ENCODE measurements at regions not wholly inside any gene's neighbourhood (a gene's known extent, or its start where the extent isn't known, plus 50 kb on each side); places are given as distances from the start of the nearest gene placed in this dataset.

DNA sequence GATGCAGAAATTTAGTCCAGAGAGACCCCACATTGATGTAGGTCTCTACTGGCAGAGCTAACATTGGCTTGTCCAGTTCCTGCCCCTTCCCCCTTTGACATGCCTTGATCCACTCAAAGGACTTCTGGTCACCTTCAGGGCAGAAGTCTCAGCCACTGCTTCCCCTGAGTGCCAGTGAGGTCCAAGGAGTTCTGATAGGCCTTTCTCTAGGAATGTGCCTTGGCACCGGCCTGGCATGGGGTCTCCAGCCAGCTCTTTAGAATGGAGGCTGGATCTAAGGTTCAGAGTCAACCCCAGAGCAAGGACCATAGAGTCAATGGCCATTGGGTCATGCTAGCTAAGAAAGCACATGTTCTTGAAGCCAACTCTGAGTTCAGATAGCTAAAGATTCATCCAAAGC is 88.6 kb upstream of the PJA1 start:
- Histone ChIP-seq H3K4me1 (ENCODE audit: insufficient read depth, low read length) (no peaks in the 10 kb centered on the region), H3K36me3 (ENCODE audit: insufficient read depth, low read length) (no peaks in the 10 kb centered on the region), H3K27ac (ENCODE audit: low read depth in 1 of 2, low read length in 2 of 2) (no peak overlapping the region), H3K9me3 (ENCODE audit: control insufficient read depth in 1 of 2, insufficient read depth in 1 of 2, low read length in 2 of 2) (no peaks in the 10 kb centered on the region), H3K4me3 (ENCODE audit: low read length) (no peak overlapping the region), H3K27me3 (ENCODE audit: control insufficient read depth in 1 of 2, insufficient read depth in 2 of 2, low read length in 2 of 2) (no peaks in the 10 kb centered on the region)
- DNase-seq (no peak), ATAC-seq (ENCODE audit: poor library complexity) (no peak)
- Mint-ChIP-seq H3K27ac (no peak overlapping the region), H3K36me3 (ENCODE audit: low read depth) (no peaks in the 10 kb centered on the region), H3K4me3 (no peak overlapping the region), H3K4me1 (ENCODE audit: low read depth) (no peaks in the 10 kb centered on the region), H3K27me3 (no peaks in the 10 kb centered on the region), H3K9me3 (no peaks in the 10 kb centered on the region)
- ChIA-PET POLR2A (no interaction called here), CTCF (no interaction called here)
- intact Hi-C loops (cut with DNase I, micrococcal nuclease) = no loop called here
- TF ChIP-seq, protein P1, sequence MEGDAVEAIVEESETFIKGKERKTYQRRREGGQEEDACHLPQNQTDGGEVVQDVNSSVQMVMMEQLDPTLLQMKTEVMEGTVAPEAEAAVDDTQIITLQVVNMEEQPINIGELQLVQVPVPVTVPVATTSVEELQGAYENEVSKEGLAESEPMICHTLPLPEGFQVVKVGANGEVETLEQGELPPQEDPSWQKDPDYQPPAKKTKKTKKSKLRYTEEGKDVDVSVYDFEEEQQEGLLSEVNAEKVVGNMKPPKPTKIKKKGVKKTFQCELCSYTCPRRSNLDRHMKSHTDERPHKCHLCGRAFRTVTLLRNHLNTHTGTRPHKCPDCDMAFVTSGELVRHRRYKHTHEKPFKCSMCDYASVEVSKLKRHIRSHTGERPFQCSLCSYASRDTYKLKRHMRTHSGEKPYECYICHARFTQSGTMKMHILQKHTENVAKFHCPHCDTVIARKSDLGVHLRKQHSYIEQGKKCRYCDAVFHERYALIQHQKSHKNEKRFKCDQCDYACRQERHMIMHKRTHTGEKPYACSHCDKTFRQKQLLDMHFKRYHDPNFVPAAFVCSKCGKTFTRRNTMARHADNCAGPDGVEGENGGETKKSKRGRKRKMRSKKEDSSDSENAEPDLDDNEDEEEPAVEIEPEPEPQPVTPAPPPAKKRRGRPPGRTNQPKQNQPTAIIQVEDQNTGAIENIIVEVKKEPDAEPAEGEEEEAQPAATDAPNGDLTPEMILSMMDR (IDR thresholded peaks at IDR 0.05) = no peak

DNA sequence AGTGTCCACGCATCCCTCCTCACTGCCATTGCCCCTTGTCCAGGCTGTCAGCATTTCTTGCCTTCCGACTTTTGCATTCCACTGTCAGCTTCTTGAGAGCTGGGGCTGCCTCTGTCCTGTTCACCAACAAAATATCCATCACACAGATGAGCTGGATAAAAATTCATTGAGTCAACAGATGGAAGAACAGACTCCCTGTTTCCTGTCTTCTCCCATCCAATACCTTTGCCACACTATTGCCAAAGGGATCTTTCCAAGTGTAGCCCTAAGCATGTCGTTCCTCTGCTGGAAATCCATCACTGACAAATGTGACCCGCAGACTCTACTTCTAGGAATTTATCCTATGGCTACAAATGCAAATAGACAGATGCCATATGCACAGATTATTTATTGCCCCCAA is 78.0 kb upstream of the PJA1 start:
- DNase-seq (no peak), ATAC-seq (ENCODE audit: poor library complexity) (no peak)
- no peak overlapping the region for H3K27ac ChIP-seq (ENCODE audit: low read depth in 1 of 2, low read length in 2 of 2)
- H3K27me3 ChIP-seq (ENCODE audit: control insufficient read depth in 1 of 2, insufficient read depth in 2 of 2, low read length in 2 of 2) = no peaks in the 10 kb centered on the region
- CTCF ChIA-PET = no interaction called here
- no peak overlapping the region for H3K4me3 Mint-ChIP-seq
- H3K36me3 Mint-ChIP-seq (ENCODE audit: low read depth) = no peaks in the 10 kb centered on the region
- no peaks in the 10 kb centered on the region for H3K9me3 ChIP-seq (ENCODE audit: control insufficient read depth in 1 of 2, insufficient read depth in 1 of 2, low read length in 2 of 2)
- intact Hi-C loops (cut with DNase I, micrococcal nuclease) = no loop called here
- peaks cover 9% of the 10 kb centered on the region for H3K27me3 Mint-ChIP-seq
- no peaks in the 10 kb centered on the region for H3K4me1 ChIP-seq (ENCODE audit: insufficient read depth, low read length)
- H3K36me3 ChIP-seq (ENCODE audit: insufficient read depth, low read length) = no peaks in the 10 kb centered on the region
- POLR2A ChIA-PET = no interaction called here
- TF ChIP-seq, protein P1 (IDR thresholded peaks at IDR 0.05) = no peak
- H3K4me3 ChIP-seq (ENCODE audit: low read length) = no peak overlapping the region
- H3K9me3 Mint-ChIP-seq = no peaks in the 10 kb centered on the region
- H3K4me1 Mint-ChIP-seq (ENCODE audit: low read depth) = no peaks in the 10 kb centered on the region
- no peak overlapping the region for H3K27ac Mint-ChIP-seq

DNA sequence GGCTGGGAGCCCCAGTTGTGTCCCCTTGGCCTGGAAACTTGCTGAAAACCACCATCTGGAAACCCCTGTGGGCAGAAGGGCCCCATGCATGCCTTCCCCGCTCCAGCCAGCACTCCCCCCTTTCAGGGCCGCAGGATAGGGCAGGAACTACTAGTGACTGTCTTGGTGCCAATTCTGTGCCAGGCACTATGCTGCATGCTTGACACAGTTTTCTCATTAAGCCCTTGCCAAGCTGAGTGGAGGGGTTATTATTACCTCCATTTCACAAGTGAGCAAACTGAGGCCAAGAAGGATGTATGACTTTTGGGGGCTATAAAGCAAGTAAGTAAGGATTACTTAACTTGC is 73.6 kb upstream of the PJA1 start:
- H3K36me3 Mint-ChIP-seq (ENCODE audit: low read depth) = no peaks in the 10 kb centered on the region
- intact Hi-C loops (cut with DNase I, micrococcal nuclease) = no loop called here

More for the DNA sequence above, 73.6 kb upstream of the PJA1 start:
- no peaks in the 10 kb centered on the region for H3K27me3 ChIP-seq (ENCODE audit: control insufficient read depth in 1 of 2, insufficient read depth in 2 of 2, low read length in 2 of 2)
- ChIA-PET POLR2A (no interaction called here), CTCF (no interaction called here)
- H3K4me1 Mint-ChIP-seq (ENCODE audit: low read depth) = no peaks in the 10 kb centered on the region
- no peaks in the 10 kb centered on the region for H3K27me3 Mint-ChIP-seq
- H3K4me1 ChIP-seq (ENCODE audit: insufficient read depth, low read length) = no peaks in the 10 kb centered on the region
- no peaks in the 10 kb centered on the region for H3K9me3 Mint-ChIP-seq
- H3K4me3 Mint-ChIP-seq = no peak overlapping the region
- ATAC-seq (ENCODE audit: poor library complexity) (no peak), DNase-seq (no peak)
- no peak overlapping the region for H3K27ac Mint-ChIP-seq
- no peaks in the 10 kb centered on the region for H3K9me3 ChIP-seq (ENCODE audit: control insufficient read depth in 1 of 2, insufficient read depth in 1 of 2, low read length in 2 of 2)
- no peak overlapping the region for H3K4me3 ChIP-seq (ENCODE audit: low read length)
- H3K36me3 ChIP-seq (ENCODE audit: insufficient read depth, low read length) = no peaks in the 10 kb centered on the region
- TF ChIP-seq, protein P1 (IDR thresholded peaks at IDR 0.05) = no peak
- no peak overlapping the region for H3K27ac ChIP-seq (ENCODE audit: low read depth in 1 of 2, low read length in 2 of 2)
